ENCODE measurements at regions not wholly inside any gene's neighbourhood (a gene's known extent, or its start where the extent isn't known, plus 50 kb on each side); places are given as distances from the start of the nearest gene placed in this dataset.
"Not testable (repeated sequence)": the region's sequence is repeated elsewhere in the genome, so short reads cannot be mapped to it uniquely, and the experiment has no call there.

GRCh38 chr12:72134246-72135020 lies 137.7 kb upstream of the TRHDE start:
- H3K27me3 Mint-ChIP-seq = no peaks in the 10 kb centered on the region
- no peak overlapping the region for H3K4me3 Mint-ChIP-seq
- H3K9me3 Mint-ChIP-seq = peaks cover 0 to 3% (median 0%) of the 10 kb centered on the region in 3 donors
- no peaks in the 10 kb centered on the region for H3K36me3 Mint-ChIP-seq
- H3K4me1 Mint-ChIP-seq = no peaks in the 10 kb centered on the region
- H3K27ac Mint-ChIP-seq = no peak overlapping the region

- no peak overlapping the region for H3K27ac Mint-ChIP-seq
- H3K9me3 Mint-ChIP-seq = peaks cover 0 to 3% (median 0%) of the 10 kb centered on the region in 3 donors
- no peak overlapping the region for H3K4me3 Mint-ChIP-seq
- H3K36me3 Mint-ChIP-seq = no peaks in the 10 kb centered on the region
- H3K4me1 Mint-ChIP-seq = no peaks in the 10 kb centered on the region
- H3K27me3 Mint-ChIP-seq = no peaks in the 10 kb centered on the region
Observed at GRCh38 chr12:72135021-72135301, 137.2 kb upstream of the TRHDE start.

- Mint-ChIP-seq H3K4me1 (no peaks in the 10 kb centered on the region), H3K27me3 (no peaks in the 10 kb centered on the region), H3K9me3 (no peaks in the 10 kb centered on the region), H3K36me3 (no peaks in the 10 kb centered on the region), H3K27ac (no peak overlapping the region), H3K4me3 (no peak overlapping the region)
Observed at GRCh38 chr12:72136792-72137191, 135.4 kb upstream of the TRHDE start.

GRCh38 chr12:72139411-72139810 lies 132.8 kb upstream of the TRHDE start:
- H3K36me3 Mint-ChIP-seq = no peaks in the 10 kb centered on the region
- no peaks in the 10 kb centered on the region for H3K27me3 Mint-ChIP-seq
- no peak overlapping the region for H3K27ac Mint-ChIP-seq
- no peaks in the 10 kb centered on the region for H3K9me3 Mint-ChIP-seq
- H3K4me1 Mint-ChIP-seq = no peaks in the 10 kb centered on the region
- H3K4me3 Mint-ChIP-seq = no peak overlapping the region

GRCh38 chr12:72141381-72141780 lies 130.8 kb upstream of the TRHDE start:
- Mint-ChIP-seq H3K27me3 (no peaks in the 10 kb centered on the region), H3K27ac (no peak overlapping the region), H3K36me3 (no peaks in the 10 kb centered on the region), H3K4me1 (no peaks in the 10 kb centered on the region), H3K9me3 (no peaks in the 10 kb centered on the region), H3K4me3 (no peak overlapping the region)

- no peak overlapping the region for H3K27ac Mint-ChIP-seq
- H3K27me3 Mint-ChIP-seq = no peaks in the 10 kb centered on the region
- no peaks in the 10 kb centered on the region for H3K36me3 Mint-ChIP-seq
Observed at GRCh38 chr12:72144553-72144952, 127.6 kb upstream of the TRHDE start.

GRCh38 chr12:72146495-72146894 lies 125.7 kb upstream of the TRHDE start:
- Mint-ChIP-seq H3K27ac (no peak overlapping the region), H3K27me3 (no peaks in the 10 kb centered on the region), H3K4me1 (no peaks in the 10 kb centered on the region), H3K9me3 (no peaks in the 10 kb centered on the region), H3K36me3 (no peaks in the 10 kb centered on the region), H3K4me3 (no peak overlapping the region)

More at GRCh38 chr12:72144553-72144952, 127.6 kb upstream of the TRHDE start:
- Mint-ChIP-seq H3K4me1 (no peaks in the 10 kb centered on the region), H3K4me3 (no peak overlapping the region), H3K9me3 (no peaks in the 10 kb centered on the region)

GRCh38 chr12:72148709-72149108 lies 123.5 kb upstream of the TRHDE start:
- no peak overlapping the region for H3K4me3 Mint-ChIP-seq
- no peaks in the 10 kb centered on the region for H3K4me1 Mint-ChIP-seq
- no peak overlapping the region for H3K27ac Mint-ChIP-seq
- H3K27me3 Mint-ChIP-seq = no peaks in the 10 kb centered on the region
- H3K36me3 Mint-ChIP-seq = peaks cover 3% of the 10 kb centered on the region
- peaks cover 0 to 6% (median 0%) of the 10 kb centered on the region in 3 donors for H3K9me3 Mint-ChIP-seq

- Mint-ChIP-seq H3K4me3 (no peak overlapping the region), H3K27me3 (peaks cover 3% of the 10 kb centered on the region), H3K4me1 (no peaks in the 10 kb centered on the region), H3K27ac (no peak overlapping the region), H3K36me3 (no peaks in the 10 kb centered on the region), H3K9me3 (no peaks in the 10 kb centered on the region)
Observed at GRCh38 chr12:72162875-72163274, 109.3 kb upstream of the TRHDE start.

GRCh38 chr12:72168851-72169250 lies 103.3 kb upstream of the TRHDE start:
- Mint-ChIP-seq H3K27me3 (no peaks in the 10 kb centered on the region), H3K4me3 (no peak overlapping the region), H3K9me3 (peaks cover 0 to 1% (median 0%) of the 10 kb centered on the region in 3 donors), H3K36me3 (no peaks in the 10 kb centered on the region), H3K27ac (no peak overlapping the region), H3K4me1 (no peaks in the 10 kb centered on the region)

GRCh38 chr12:72173974-72174373 lies 98.2 kb upstream of the TRHDE start:
- Mint-ChIP-seq H3K27ac (no peak overlapping the region), H3K4me3 (no peak overlapping the region), H3K27me3 (no peaks in the 10 kb centered on the region)

GRCh38 chr12:72178244-72178643 lies 93.9 kb upstream of the TRHDE start:
- Mint-ChIP-seq H3K9me3 (peaks cover 0 to 3% (median 0%) of the 10 kb centered on the region in 3 donors), H3K27ac (no peak overlapping the region), H3K36me3 (no peaks in the 10 kb centered on the region), H3K4me1 (no peaks in the 10 kb centered on the region), H3K4me3 (no peak overlapping the region), H3K27me3 (no peaks in the 10 kb centered on the region)

More at GRCh38 chr12:72173974-72174373, 98.2 kb upstream of the TRHDE start:
- no peaks in the 10 kb centered on the region for H3K4me1 Mint-ChIP-seq
- peaks cover 0 to 3% (median 0%) of the 10 kb centered on the region in 3 donors for H3K9me3 Mint-ChIP-seq
- no peaks in the 10 kb centered on the region for H3K36me3 Mint-ChIP-seq

GRCh38 chr12:72178871-72179270 lies 93.3 kb upstream of the TRHDE start:
- Mint-ChIP-seq H3K4me3 (no peak overlapping the region), H3K27me3 (no peaks in the 10 kb centered on the region), H3K9me3 (peaks cover 0 to 1% (median 0%) of the 10 kb centered on the region in 3 donors), H3K4me1 (no peaks in the 10 kb centered on the region), H3K36me3 (no peaks in the 10 kb centered on the region), H3K27ac (no peak overlapping the region)

GRCh38 chr12:72179841-72180240 lies 92.3 kb upstream of the TRHDE start:
- Mint-ChIP-seq H3K4me1 (no peaks in the 10 kb centered on the region), H3K36me3 (no peaks in the 10 kb centered on the region), H3K4me3 (no peak overlapping the region), H3K27ac (no peak overlapping the region), H3K27me3 (no peaks in the 10 kb centered on the region), H3K9me3 (peaks cover 0 to 1% (median 0%) of the 10 kb centered on the region in 3 donors)

- not testable (repeated sequence) for H3K27me3 Mint-ChIP-seq, H3K4me3 Mint-ChIP-seq, H3K9me3 Mint-ChIP-seq, H3K4me1 Mint-ChIP-seq, H3K27ac Mint-ChIP-seq, H3K36me3 Mint-ChIP-seq
Observed at GRCh38 chr12:72184971-72185533, 87.1 kb upstream of the TRHDE start.

GRCh38 chr12:72189266-72189665 lies 82.9 kb upstream of the TRHDE start:
- Mint-ChIP-seq H3K27ac (no peak overlapping the region), H3K4me3 (no peak overlapping the region), H3K4me1 (no peaks in the 10 kb centered on the region), H3K36me3 (no peaks in the 10 kb centered on the region), H3K27me3 (no peaks in the 10 kb centered on the region), H3K9me3 (peaks cover 0 to 4% (median 1%) of the 10 kb centered on the region in 3 donors)

Data from IgD-negative memory B cell (primary cell).